GM12878 (cell line): ENCODE measurements at regions not wholly inside any gene's neighbourhood (a gene's known extent, or its start where the extent isn't known, plus 50 kb on each side); places are given as distances from the start of the nearest gene placed in this dataset.

Source experiments
- ATAC-seq: fragments of 200-7000 bp; cut with Tn5 transposase; 3 replicates; pipeline ENCODE4 v1.9.1; 2020; ENCODE audit warnings: mild to moderate bottlenecking, moderate library complexity
- BruUV-seq: library from RNA; stranded (reverse); fragments of 400-500 nt; replicated peaks from 2 replicates; lab custom pipeline; 2021; lab: Mats Ljungman, UMichigan
- CTCF ChIA-PET: fragments of 300-600 bp; sonication (Branson Sonifier 250); formaldehyde crosslinking; extraction: SDS; loops from one replicate; lab custom pipeline; 2021; ENCODE audit warnings: inconsistent platforms; lab: Yijun Ruan, JAX
- POLR2A ChIA-PET: fragments of 350-600 bp; formaldehyde crosslinking; extraction: SDS; loops from one replicate; lab custom pipeline; 2021; ENCODE audit warnings: inconsistent platforms; lab: Charles Lee
- RAD21 ChIA-PET: fragments of 300-600 bp; sonication (Branson Sonifier 250); formaldehyde crosslinking; loops from one replicate; lab custom pipeline; 2023; ENCODE audit warnings: antibody characterized with exemption; ENCODE audit not compliant: unreplicated experiment; lab: Charles Lee
- SMC1A ChIA-PET: fragments of 300-600 bp; sonication (Branson Sonifier 250); formaldehyde crosslinking; loops from one replicate; lab custom pipeline; 2023; ENCODE audit not compliant: unreplicated experiment, uncharacterized antibody; lab: Charles Lee
- DNase-seq: peaks from one replicate; pipeline ENCODE4 v3.0.0-alpha.2; 2011; ENCODE audit warnings: low read depth, low spot score
- FAIRE-seq: peaks from 3 replicates; lab custom pipeline; 2011; peaks lifted over from hg19 to GRCh38; lab: Jason Lieb, UNC
- H2AFZ ChIP-seq: 2 replicates; pipeline ENCODE4 v1.6.0; 2011; ENCODE audit warnings: low read depth, low read length, control low read depth; ENCODE audit not compliant: control insufficient read depth
- H3K27ac ChIP-seq: 2 replicates; pipeline ENCODE4 v1.5.1; 2011; ENCODE audit warnings: control low read depth; ENCODE audit not compliant: control insufficient read depth, insufficient read depth
- H3K27me3 ChIP-seq, 2 experiments: replicated peaks in 1 of 2; 2 replicates each; pipeline versions ENCODE4 v1.6.0 to v1.6.1; 2011; ENCODE audit warnings: low read length in 1 of 2; ENCODE audit not compliant: control insufficient read depth in 2 of 2, insufficient read depth in 2 of 2
- H3K36me3 ChIP-seq, 2 experiments: 2 replicates each; pipeline ENCODE4 v1.5.1; 2011; ENCODE audit warnings: low read length in 1 of 2; ENCODE audit not compliant: control insufficient read depth in 2 of 2, insufficient read depth in 2 of 2
- H3K4me1 ChIP-seq: 2 replicates; pipeline ENCODE4 v1.6.1; 2011; ENCODE audit warnings: mild to moderate bottlenecking, low read length, moderate library complexity, mixed read lengths; ENCODE audit not compliant: control insufficient read depth, insufficient read depth
- H3K4me2 ChIP-seq: 2 replicates; pipeline ENCODE4 v1.6.0; 2011; ENCODE audit warnings: control low read depth; ENCODE audit not compliant: control insufficient read depth, insufficient read depth
- H3K4me3 ChIP-seq: fragments of 200-600 bp; sonication (generic); 2 replicates; pipeline ENCODE4 v1.5.1; 2016
- H3K79me2 ChIP-seq: 2 replicates; pipeline ENCODE4 v1.6.0; 2011; ENCODE audit warnings: low read length; ENCODE audit not compliant: control insufficient read depth, insufficient read depth
- H3K9ac ChIP-seq: 2 replicates; pipeline ENCODE4 v1.8.0; 2011; ENCODE audit warnings: low read length, control low read depth, mixed read lengths; ENCODE audit not compliant: control insufficient read depth, insufficient read depth
- H3K9me3 ChIP-seq: replicated peaks from 3 replicates; pipeline ENCODE4 v1.5.1; 2011; ENCODE audit warnings: mild to moderate bottlenecking, low read length; ENCODE audit not compliant: control insufficient read depth, insufficient read depth
- H4K20me1 ChIP-seq: 2 replicates; pipeline ENCODE4 v1.6.0; 2011; ENCODE audit not compliant: control insufficient read depth, insufficient read depth
- ATF7 ChIP-seq: fragments of 450-650 bp; IDR thresholded peaks from 2 replicates; pipeline ENCODE4 v1.6.1; 2016; ENCODE audit warnings: low read depth, mild to moderate bottlenecking
- CHD4 ChIP-seq: fragments of 200-600 bp; sonication (generic); IDR thresholded peaks from 2 replicates; pipeline ENCODE4 v1.6.1; 2016; ENCODE audit warnings: mild to moderate bottlenecking
- CREM ChIP-seq: IDR thresholded peaks from 2 replicates; pipeline ENCODE4 v1.6.1; 2014; ENCODE audit warnings: antibody characterized with exemption, low read depth
- DPF2 ChIP-seq: fragments of 450-650 bp; IDR thresholded peaks from 2 replicates; pipeline ENCODE4 v1.6.1; 2017; ENCODE audit warnings: mild to moderate bottlenecking
- ESRRA ChIP-seq: IDR thresholded peaks from 2 replicates; pipeline ENCODE4 v1.6.1; 2012; ENCODE audit warnings: mild to moderate bottlenecking, low read length, improper control_type of control experiment
- ETV6 ChIP-seq, 2 experiments: fragments of 450-650 bp in 1 of 2; IDR thresholded peaks in 1 of 2; conservative IDR thresholded peaks in 1 of 2; 2 replicates each; pipeline ENCODE4 v1.6.1; 2014; ENCODE audit warnings: antibody characterized with exemption in 1 of 2, borderline replicate concordance in 1 of 2, low read depth in 1 of 2, mild to moderate bottlenecking in 1 of 2, moderate library complexity in 1 of 2
- FOS ChIP-seq: IDR thresholded peaks from 3 replicates; pipeline ENCODE4 v1.6.1; 2011; ENCODE audit warnings: borderline replicate concordance; ENCODE audit not compliant: insufficient read length; ENCODE audit errors: extremely low read depth
- HCFC1 ChIP-seq: fragments of 150-350 bp; IDR thresholded peaks from 2 replicates; pipeline ENCODE4 v1.6.1; 2014; ENCODE audit warnings: low read length
- NBN ChIP-seq: fragments of 450-650 bp; IDR thresholded peaks from 2 replicates; pipeline ENCODE4 v1.6.1; 2016
- POLR2A ChIP-seq: IDR thresholded peaks from 2 replicates; pipeline ENCODE4 v1.6.1; 2011; ENCODE audit warnings: low read depth, mild to moderate bottlenecking, low read length
- POLR2AphosphoS5 ChIP-seq: IDR thresholded peaks from 2 replicates; pipeline ENCODE4 v1.6.1; 2011; ENCODE audit warnings: mild to moderate bottlenecking, low read length, inconsistent platforms
- SUPT20H ChIP-seq: IDR thresholded peaks from 2 replicates; pipeline ENCODE4 v1.6.1; 2011; ENCODE audit warnings: low read depth, mild to moderate bottlenecking, low read length, moderate library complexity, borderline replicate concordance; ENCODE audit not compliant: control insufficient read depth
- YBX1 ChIP-seq: fragments of 450-650 bp; IDR thresholded peaks from 2 replicates; pipeline ENCODE4 v1.6.1; 2016; ENCODE audit warnings: antibody characterized with exemption
- ZNF207 ChIP-seq: fragments of 450-650 bp; IDR thresholded peaks from 2 replicates; pipeline ENCODE4 v1.6.1; 2014; ENCODE audit warnings: antibody characterized with exemption, mild to moderate bottlenecking, borderline replicate concordance
- WGBS: methylation state at CpG from one replicate; pipeline ENCODE4 v1.1.6; 2016; ENCODE audit warnings: low lambda C conversion rate; ENCODE audit not compliant: insufficient replicate concordance, insufficient coverage; ENCODE audit errors: missing lambda C conversion rate; 5-methylcytosine and 5-hydroxymethylcytosine counted together
- in situ Hi-C: fragments of 300-500 bp; cut with MboI; formaldehyde crosslinking; loops from 9 replicates; pipeline ENCODE4 v1.14.3; 2018; ENCODE audit warnings: mixed read lengths
- intact Hi-C: fragments of 100-400 bp; cut with micrococcal nuclease; formaldehyde crosslinking; loops from one replicate; pipeline ENCODE4 v1.14.2; 2022; ENCODE audit not compliant: unreplicated experiment
- TF ChIP-seq, protein P1 (sequence below): fragments of 450-650 bp; IDR thresholded peaks from 2 replicates; pipeline ENCODE4 v1.6.1; 2017; ENCODE audit warnings: mild to moderate bottlenecking
- TF ChIP-seq, protein P2 (sequence below): IDR thresholded peaks from 2 replicates; pipeline ENCODE4 v1.6.1; 2011; ENCODE audit warnings: borderline replicate concordance, low read depth, mild to moderate bottlenecking, moderate library complexity, low read length; ENCODE audit not compliant: insufficient read depth, poor library complexity, severe bottlenecking
- TF ChIP-seq, protein P3 (sequence below), 3 experiments: IDR thresholded peaks in 2 of 3; conservative IDR thresholded peaks in 1 of 3; 2 replicates each; pipeline ENCODE4 v1.5.1; 2011; ENCODE audit warnings: low read depth in 3 of 3, low read length in 3 of 3, mild to moderate bottlenecking in 3 of 3, control low read depth in 2 of 3, moderate library complexity in 2 of 3, inconsistent platforms in 1 of 3, mixed read lengths in 1 of 3; ENCODE audit not compliant: control insufficient read depth in 2 of 3, insufficient read depth in 1 of 3; ENCODE audit errors: extremely low read depth in 1 of 3

DNA sequence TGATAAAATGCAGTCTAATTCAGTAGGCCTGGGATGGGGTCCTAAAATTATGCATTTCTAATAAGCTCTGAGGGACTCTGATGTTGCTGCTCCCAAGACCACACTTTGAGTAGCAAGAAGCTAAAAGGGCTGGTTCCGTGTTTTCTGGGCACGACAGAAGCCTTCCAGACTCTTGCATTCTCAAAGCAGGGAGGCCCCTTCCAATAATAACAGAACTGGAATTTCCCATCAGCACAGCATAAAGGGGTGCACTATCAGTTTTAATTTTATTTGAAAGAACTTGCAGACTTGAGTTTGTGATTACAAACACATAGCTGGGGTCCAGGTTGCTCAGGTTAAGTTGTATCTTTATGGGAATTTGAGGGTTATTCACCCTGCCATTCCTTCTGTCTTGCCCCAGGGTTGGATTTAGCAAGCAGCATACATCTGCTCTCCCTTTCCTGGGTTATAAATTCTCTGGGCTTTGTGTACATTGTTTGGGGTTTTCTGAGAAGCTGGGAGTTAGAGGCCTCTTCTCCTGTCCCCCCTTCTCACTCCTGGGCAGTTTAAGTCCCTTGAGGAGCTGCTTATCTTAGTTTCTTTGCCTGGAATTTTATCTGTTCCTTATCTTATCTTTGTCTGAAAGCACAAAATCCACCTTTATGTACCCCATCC, 94.2 kb upstream of the SLC2A1 start (continued):
- TF ChIP-seq SUPT20H (no peak), DPF2 (no peak), HCFC1 (no peak), ETV6 (conservative IDR thresholded peaks at IDR 0.05 in 1 of 2, IDR thresholded peaks at IDR 0.05 in 1 of 2; ENCODE audit: borderline replicate concordance in 1 of 2, low read depth in 1 of 2) (no peak), POLR2A (no peak), CREM (no peak), FOS (no peak), ATF7 (no peak)
- TF ChIP-seq, protein P1, sequence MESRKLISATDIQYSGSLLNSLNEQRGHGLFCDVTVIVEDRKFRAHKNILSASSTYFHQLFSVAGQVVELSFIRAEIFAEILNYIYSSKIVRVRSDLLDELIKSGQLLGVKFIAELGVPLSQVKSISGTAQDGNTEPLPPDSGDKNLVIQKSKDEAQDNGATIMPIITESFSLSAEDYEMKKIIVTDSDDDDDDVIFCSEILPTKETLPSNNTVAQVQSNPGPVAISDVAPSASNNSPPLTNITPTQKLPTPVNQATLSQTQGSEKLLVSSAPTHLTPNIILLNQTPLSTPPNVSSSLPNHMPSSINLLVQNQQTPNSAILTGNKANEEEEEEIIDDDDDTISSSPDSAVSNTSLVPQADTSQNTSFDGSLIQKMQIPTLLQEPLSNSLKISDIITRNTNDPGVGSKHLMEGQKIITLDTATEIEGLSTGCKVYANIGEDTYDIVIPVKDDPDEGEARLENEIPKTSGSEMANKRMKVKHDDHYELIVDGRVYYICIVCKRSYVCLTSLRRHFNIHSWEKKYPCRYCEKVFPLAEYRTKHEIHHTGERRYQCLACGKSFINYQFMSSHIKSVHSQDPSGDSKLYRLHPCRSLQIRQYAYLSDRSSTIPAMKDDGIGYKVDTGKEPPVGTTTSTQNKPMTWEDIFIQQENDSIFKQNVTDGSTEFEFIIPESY = no peak
- TF ChIP-seq, all 136 proteins: peak for 0

DNA sequence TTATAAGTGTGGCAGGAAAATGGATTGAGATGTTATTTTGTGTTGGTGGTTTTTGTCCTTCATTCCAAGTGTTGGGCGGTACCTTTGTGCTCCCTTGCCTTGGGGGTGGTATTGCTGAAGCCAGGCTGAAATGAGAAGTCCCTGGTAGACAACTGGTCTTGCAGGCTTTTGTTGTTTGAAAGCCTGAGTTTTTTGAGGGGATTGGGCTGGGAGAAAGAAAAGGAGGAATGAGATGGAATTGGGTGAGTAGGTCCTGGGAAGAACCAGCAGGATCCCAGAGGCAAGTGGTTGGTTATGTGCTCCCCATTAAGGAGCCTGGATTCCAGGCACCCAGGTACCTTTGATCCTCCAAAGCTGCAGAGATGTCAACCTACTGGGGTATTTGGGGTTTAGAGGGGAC, 93.7 kb upstream of the SLC2A1 start:
- POLR2A ChIA-PET = no interaction called here
- ATAC-seq (no peak), FAIRE-seq (no peak), DNase-seq (no peak)
- H2AFZ ChIP-seq = no peak overlapping the region
- H3K9ac ChIP-seq = no peak overlapping the region
- H3K27ac ChIP-seq = no peak overlapping the region
- no peak overlapping the region for H3K4me3 ChIP-seq
- H3K9me3 ChIP-seq = no peaks in the 10 kb centered on the region
- H4K20me1 ChIP-seq = no peaks in the 10 kb centered on the region
- SMC1A ChIA-PET = interaction anchor here (1.6 kb wide), 1 partner anchor 69 kb away, joined by 3 read pairs; no protein-coding TSS in a partner anchor
- H3K27me3 ChIP-seq = no peaks in the 10 kb centered on the region
- H3K36me3 ChIP-seq = no peaks in the 10 kb centered on the region
- no TSS peak for BruUV-seq
- intact Hi-C loops (no loop called here), in situ Hi-C loops (no loop called here)
- no peaks in the 10 kb centered on the region for H3K79me2 ChIP-seq
- WGBS = 100% methylated on average over 1 of the region's 1 CpG
- no peaks in the 10 kb centered on the region for H3K4me1 ChIP-seq
- TF ChIP-seq, protein P2, sequence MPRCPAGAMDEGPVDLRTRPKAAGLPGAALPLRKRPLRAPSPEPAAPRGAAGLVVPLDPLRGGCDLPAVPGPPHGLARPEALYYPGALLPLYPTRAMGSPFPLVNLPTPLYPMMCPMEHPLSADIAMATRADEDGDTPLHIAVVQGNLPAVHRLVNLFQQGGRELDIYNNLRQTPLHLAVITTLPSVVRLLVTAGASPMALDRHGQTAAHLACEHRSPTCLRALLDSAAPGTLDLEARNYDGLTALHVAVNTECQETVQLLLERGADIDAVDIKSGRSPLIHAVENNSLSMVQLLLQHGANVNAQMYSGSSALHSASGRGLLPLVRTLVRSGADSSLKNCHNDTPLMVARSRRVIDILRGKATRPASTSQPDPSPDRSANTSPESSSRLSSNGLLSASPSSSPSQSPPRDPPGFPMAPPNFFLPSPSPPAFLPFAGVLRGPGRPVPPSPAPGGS = no peak
- no peak for TF ChIP-seq ESRRA
- TF ChIP-seq POLR2AphosphoS5 = no peak
- no peak for TF ChIP-seq NBN
- TF ChIP-seq CHD4 = no peak
- TF ChIP-seq, protein P3, sequence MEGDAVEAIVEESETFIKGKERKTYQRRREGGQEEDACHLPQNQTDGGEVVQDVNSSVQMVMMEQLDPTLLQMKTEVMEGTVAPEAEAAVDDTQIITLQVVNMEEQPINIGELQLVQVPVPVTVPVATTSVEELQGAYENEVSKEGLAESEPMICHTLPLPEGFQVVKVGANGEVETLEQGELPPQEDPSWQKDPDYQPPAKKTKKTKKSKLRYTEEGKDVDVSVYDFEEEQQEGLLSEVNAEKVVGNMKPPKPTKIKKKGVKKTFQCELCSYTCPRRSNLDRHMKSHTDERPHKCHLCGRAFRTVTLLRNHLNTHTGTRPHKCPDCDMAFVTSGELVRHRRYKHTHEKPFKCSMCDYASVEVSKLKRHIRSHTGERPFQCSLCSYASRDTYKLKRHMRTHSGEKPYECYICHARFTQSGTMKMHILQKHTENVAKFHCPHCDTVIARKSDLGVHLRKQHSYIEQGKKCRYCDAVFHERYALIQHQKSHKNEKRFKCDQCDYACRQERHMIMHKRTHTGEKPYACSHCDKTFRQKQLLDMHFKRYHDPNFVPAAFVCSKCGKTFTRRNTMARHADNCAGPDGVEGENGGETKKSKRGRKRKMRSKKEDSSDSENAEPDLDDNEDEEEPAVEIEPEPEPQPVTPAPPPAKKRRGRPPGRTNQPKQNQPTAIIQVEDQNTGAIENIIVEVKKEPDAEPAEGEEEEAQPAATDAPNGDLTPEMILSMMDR (IDR thresholded peaks at IDR 0.05 in 2 of 3, conservative IDR thresholded peaks at IDR 0.05 in 1 of 3; ENCODE audit: control insufficient read depth in 2 of 3, extremely low read depth in 1 of 3, insufficient read depth in 1 of 3, low read depth in 3 of 3, low read length in 3 of 3) = no peak
- no peak for TF ChIP-seq YBX1
- TF ChIP-seq ZNF207 = no peak
- CTCF ChIA-PET = interaction anchor here (0.6 to 1.5 kb wide), 4 partner anchors 19 to 883 kb away, joined by 3 to 4 read pairs (median 4); no protein-coding TSS in a partner anchor
- RAD21 ChIA-PET = no interaction called here
- no peak overlapping the region for H3K4me2 ChIP-seq
